ENCODE measurements at regions not wholly inside any gene's neighbourhood (a gene's known extent, or its start where the extent isn't known, plus 50 kb on each side); places are given as distances from the start of the nearest gene placed in this dataset.

DNA sequence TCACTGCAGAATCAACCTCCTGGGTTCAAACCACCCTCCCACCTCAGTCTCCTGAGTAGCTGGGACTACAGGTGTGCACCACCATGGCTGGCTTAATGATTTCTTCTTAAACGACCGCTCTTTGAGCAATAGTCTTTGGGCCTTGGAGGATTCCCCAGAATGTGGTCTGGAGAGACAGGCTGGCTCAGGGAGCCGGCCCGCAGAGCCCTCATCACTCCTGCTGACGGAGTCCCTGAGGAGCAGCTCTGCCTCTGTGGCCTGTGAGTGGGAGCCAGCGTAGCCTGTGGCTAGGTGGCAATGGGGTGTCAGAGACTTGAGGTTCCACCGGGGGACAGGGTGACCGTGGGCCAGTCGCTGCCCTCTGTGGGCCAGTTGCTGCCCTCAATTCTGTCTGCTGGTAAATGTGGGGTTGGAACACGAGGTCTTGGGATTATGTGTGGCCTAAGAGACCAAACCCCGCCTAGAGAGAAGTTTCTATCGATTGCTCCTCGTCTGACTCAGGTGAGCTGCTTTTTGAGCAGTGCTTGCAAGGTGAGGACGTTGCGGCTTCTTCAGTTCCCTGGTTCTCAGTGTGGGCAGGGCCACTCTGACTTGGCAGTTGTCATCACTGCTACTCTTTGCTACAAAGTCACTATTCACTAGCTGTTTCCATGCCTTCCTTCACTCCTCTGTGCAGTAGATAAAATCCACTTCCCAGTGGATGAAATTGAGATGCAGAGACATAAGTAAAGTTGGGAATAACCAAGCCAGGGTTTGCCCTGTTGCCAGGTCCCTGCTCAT is 124.8 kb upstream of the NECTIN1 start:
- DNase-seq (ENCODE audit: low read depth) = no peak
- H3K4me3 ChIP-seq (ENCODE audit: low read depth, low read length) = no peak overlapping the region
- TF ChIP-seq, protein P1, sequence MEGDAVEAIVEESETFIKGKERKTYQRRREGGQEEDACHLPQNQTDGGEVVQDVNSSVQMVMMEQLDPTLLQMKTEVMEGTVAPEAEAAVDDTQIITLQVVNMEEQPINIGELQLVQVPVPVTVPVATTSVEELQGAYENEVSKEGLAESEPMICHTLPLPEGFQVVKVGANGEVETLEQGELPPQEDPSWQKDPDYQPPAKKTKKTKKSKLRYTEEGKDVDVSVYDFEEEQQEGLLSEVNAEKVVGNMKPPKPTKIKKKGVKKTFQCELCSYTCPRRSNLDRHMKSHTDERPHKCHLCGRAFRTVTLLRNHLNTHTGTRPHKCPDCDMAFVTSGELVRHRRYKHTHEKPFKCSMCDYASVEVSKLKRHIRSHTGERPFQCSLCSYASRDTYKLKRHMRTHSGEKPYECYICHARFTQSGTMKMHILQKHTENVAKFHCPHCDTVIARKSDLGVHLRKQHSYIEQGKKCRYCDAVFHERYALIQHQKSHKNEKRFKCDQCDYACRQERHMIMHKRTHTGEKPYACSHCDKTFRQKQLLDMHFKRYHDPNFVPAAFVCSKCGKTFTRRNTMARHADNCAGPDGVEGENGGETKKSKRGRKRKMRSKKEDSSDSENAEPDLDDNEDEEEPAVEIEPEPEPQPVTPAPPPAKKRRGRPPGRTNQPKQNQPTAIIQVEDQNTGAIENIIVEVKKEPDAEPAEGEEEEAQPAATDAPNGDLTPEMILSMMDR (IDR thresholded peaks at IDR 0.05; ENCODE audit: insufficient read depth, low read depth, low read length, missing control alignments) = no peak

DNA sequence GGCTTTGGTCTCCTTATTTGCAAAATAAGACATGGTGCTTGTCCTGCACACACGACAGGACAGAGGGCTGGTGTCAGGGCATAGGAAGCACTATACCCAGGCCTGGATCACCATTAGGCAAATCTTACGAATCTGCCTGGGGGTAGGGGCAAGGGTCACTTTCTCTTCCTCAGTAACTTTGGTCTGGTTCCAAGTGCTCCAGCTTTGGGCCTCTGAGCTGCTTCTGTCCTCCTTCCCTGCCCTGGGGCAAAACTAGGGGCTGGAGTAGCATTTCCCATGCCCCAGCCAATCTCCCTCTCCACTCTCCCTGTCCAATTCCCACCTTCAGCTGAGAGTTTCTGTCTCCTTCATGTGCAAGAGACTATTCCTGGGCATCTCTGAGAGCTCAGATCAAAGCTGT is 123.7 kb upstream of the NECTIN1 start:
- H3K4me3 ChIP-seq (ENCODE audit: low read depth, low read length) = no peak overlapping the region
- no peak for DNase-seq (ENCODE audit: low read depth)
- TF ChIP-seq, protein P1 (IDR thresholded peaks at IDR 0.05; ENCODE audit: insufficient read depth, low read depth, low read length, missing control alignments) = no peak

DNA sequence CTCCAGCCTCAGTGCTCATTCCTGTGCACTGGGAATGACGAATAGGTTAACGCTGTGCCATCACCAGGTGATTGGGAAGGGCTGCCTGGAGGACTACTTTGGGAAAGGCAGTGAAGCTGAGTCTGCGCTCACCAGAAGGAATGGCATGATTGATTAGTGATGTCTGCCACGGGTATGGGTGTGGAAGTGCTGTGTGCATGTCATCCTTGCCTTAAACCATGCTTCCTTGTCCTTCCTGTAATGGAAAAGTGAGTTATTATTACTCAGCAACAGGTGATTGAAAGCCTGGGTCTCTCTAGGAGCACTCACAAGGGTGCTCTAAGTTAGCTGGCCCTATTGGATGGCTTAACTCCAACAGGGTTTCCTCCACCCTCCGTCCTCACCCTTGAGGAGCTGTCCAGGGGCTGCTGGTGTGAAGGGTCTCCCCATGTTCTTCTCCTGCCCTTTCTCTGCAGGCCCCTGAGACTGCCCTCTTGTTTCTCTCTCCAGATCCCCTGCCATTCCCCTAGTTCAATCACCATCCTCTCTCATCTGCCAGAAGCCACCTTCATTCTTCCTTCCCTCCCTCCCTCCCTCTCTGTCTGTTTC is 121.9 kb upstream of the NECTIN1 start:
- H3K4me3 ChIP-seq (ENCODE audit: low read depth, low read length) = no peak overlapping the region
- TF ChIP-seq, protein P1 (IDR thresholded peaks at IDR 0.05; ENCODE audit: insufficient read depth, low read depth, low read length, missing control alignments) = no peak

DNA sequence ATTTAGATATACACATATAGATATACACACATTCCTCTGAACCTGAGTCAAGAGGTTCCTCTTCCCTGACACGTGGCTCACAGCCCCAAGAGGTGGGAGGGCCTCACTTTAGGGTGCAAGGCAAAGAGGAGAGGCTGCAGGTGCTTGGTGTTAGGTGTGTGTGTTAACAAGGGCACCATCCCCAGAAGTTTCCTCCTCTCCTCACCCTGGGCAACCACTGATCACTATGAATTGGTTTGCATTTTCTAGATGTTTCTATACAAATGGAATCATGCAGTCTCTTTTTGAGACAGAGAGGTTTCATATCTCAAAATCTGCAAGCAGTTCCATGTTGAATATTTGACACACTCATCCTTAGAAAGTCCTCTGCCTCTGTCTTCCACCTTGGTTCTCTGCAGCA is 120.9 kb upstream of the NECTIN1 start:
- no peak for DNase-seq (ENCODE audit: low read depth)
- H3K4me3 ChIP-seq (ENCODE audit: low read depth, low read length) = no peak overlapping the region
- TF ChIP-seq, protein P1 (IDR thresholded peaks at IDR 0.05; ENCODE audit: insufficient read depth, low read depth, low read length, missing control alignments) = no peak

More for the DNA sequence above, 121.9 kb upstream of the NECTIN1 start:
- no peak for DNase-seq (ENCODE audit: low read depth)

DNA sequence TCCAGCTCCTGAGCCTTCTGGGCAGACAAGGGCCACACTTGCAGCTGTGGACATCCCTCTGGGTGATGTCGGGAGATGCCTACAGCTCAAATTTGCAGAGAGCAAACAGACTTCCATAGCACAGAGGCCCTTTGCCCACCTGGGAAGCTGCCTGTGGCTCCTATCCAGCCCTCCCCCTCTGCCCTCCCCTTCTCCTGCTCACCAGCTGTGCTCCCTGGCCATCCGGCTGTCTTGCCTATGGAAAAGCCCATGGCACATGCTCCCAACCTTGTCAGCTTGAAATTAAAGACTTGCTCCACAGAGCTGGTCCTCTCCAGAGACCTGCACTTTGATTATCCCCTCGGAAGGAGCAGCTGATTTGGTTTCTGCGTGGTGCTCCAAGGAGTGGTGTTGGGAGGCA is 118.9 kb upstream of the NECTIN1 start:
- H3K4me3 ChIP-seq (ENCODE audit: low read depth, low read length) = no peak overlapping the region
- DNase-seq (ENCODE audit: low read depth) = no peak
- TF ChIP-seq, protein P1 (IDR thresholded peaks at IDR 0.05; ENCODE audit: insufficient read depth, low read depth, low read length, missing control alignments) = no peak

DNA sequence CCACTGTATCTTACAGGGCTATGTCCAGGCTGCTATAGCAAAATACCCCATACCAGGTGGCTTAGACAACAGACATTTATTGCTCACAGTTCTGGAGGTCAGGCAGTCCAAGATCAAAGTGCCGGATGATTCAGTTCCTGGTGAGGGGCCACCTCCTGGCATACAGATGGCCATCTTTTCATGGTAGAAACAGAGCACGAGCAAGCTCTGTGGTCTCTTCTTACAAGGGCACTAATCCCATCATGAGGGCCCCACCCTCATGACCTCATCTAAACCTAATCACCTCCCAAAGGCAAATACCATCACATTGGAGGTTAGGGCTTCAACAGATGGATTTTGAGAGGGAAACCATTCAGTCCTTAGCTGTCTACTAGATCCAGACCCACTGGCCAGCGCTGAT is 117.4 kb upstream of the NECTIN1 start:
- TF ChIP-seq, protein P1 (IDR thresholded peaks at IDR 0.05; ENCODE audit: insufficient read depth, low read depth, low read length, missing control alignments) = no peak
- no peak for DNase-seq (ENCODE audit: low read depth)

More for the DNA sequence above, 117.4 kb upstream of the NECTIN1 start:
- H3K4me3 ChIP-seq (ENCODE audit: low read depth, low read length) = no peak overlapping the region

Data from GM12865 (cell line).